PFSK-1 (cell line): ENCODE measurements at regions not wholly inside any gene's neighbourhood (a gene's known extent, or its start where the extent isn't known, plus 50 kb on each side); places are given as distances from the start of the nearest gene placed in this dataset.

ENCODE experiments used
- FOXP2 ChIP-seq: optimal IDR thresholded peaks from 2 replicates; pipeline ENCODE3; 2011; ENCODE audit warnings: borderline replicate concordance, control low read depth, inconsistent platforms; ENCODE audit not compliant: insufficient read depth; ENCODE audit errors: extremely low read length, extremely low read depth
- POLR2AphosphoS5 ChIP-seq: IDR thresholded peaks from 2 replicates; pipeline ENCODE4 v1.6.1; 2012; ENCODE audit warnings: low read depth, mild to moderate bottlenecking, control low read depth, low read length, moderate library complexity
- REST ChIP-seq, 2 experiments: IDR thresholded peaks; 2 replicates each; pipeline versions ENCODE4 v1.6.1 to v1.8.0; 2011 to 2012; ENCODE audit warnings: low read depth in 2 of 2, low read length in 2 of 2, control low read depth in 1 of 2, inconsistent platforms in 1 of 2, mild to moderate bottlenecking in 1 of 2, moderate library complexity in 1 of 2; ENCODE audit not compliant: insufficient read depth in 1 of 2
- SIN3A ChIP-seq: IDR thresholded peaks from 2 replicates; pipeline ENCODE4 v1.6.1; 2012; ENCODE audit warnings: mild to moderate bottlenecking, low read length, moderate library complexity, borderline replicate concordance; ENCODE audit not compliant: insufficient read depth
- TAF1 ChIP-seq: IDR thresholded peaks from 2 replicates; pipeline ENCODE4 v1.6.1; 2012; ENCODE audit warnings: low read length, control low read depth, borderline replicate concordance; ENCODE audit not compliant: insufficient read depth

GRCh38 chr13:78753435-78753834 lies 94.5 kb upstream of the OBI1 start:
- TF ChIP-seq TAF1 (no peak), POLR2AphosphoS5 (no peak), SIN3A (no peak), REST (IDR thresholded peaks at IDR 0.05; ENCODE audit: insufficient read depth in 1 of 2, low read depth in 2 of 2, low read length in 2 of 2) (no peak), FOXP2 (no peak)
